ENCODE measurements at regions not wholly inside any gene's neighbourhood (a gene's known extent, or its start where the extent isn't known, plus 50 kb on each side); places are given as distances from the start of the nearest gene placed in this dataset.
"Not testable (repeated sequence)": the region's sequence is repeated elsewhere in the genome, so short reads cannot be mapped to it uniquely, and the experiment has no call there.

- H3K27me3 ChIP-seq (ENCODE audit: control insufficient read depth in 1 of 2, insufficient read depth in 2 of 2, low read length in 2 of 2), result no peaks in the 10 kb centered on the region
- no peak overlapping the region for H3K9ac ChIP-seq (ENCODE audit: low read length)
- no peaks in the 10 kb centered on the region for H3K36me3 ChIP-seq (ENCODE audit: insufficient read depth, low read length)
- peaks cover 8% of the 10 kb centered on the region for H3K4me1 ChIP-seq (ENCODE audit: insufficient read depth, low read length)
- H3K27ac ChIP-seq (ENCODE audit: low read depth, low read length), result no peak overlapping the region
- H3K4me3 ChIP-seq (ENCODE audit: low read depth in 1 of 2, low read length in 2 of 2), result no peak overlapping the region
- H3K9me3 ChIP-seq (ENCODE audit: low read length), result no peaks in the 10 kb centered on the region
Measured at GRCh38 chr1:60821156-60821555, 261.2 kb upstream of the NFIA start.

- Histone ChIP-seq H3K27me3 (ENCODE audit: control insufficient read depth in 1 of 2, insufficient read depth in 2 of 2, low read length in 2 of 2) (no peaks in the 10 kb centered on the region), H3K27ac (ENCODE audit: low read depth, low read length) (no peak overlapping the region)
Measured at GRCh38 chr1:60818969-60819701, 263.2 kb upstream of the NFIA start.

GRCh38 chr1:60813071-60813470 lies 269.3 kb upstream of the NFIA start:
- H3K4me1 ChIP-seq (ENCODE audit: insufficient read depth, low read length), result peaks cover 14% of the 10 kb centered on the region
- no peak overlapping the region for H3K9ac ChIP-seq (ENCODE audit: low read length)
- H3K36me3 ChIP-seq (ENCODE audit: insufficient read depth, low read length), result no peaks in the 10 kb centered on the region
- H3K27me3 ChIP-seq (ENCODE audit: control insufficient read depth in 1 of 2, insufficient read depth in 2 of 2, low read length in 2 of 2), result no peaks in the 10 kb centered on the region
- H3K9me3 ChIP-seq (ENCODE audit: low read length), result no peaks in the 10 kb centered on the region
- no peak overlapping the region for H3K27ac ChIP-seq (ENCODE audit: low read depth, low read length)
- H3K4me3 ChIP-seq (ENCODE audit: low read depth in 1 of 2, low read length in 2 of 2), result no peak overlapping the region

More at GRCh38 chr1:60818969-60819701, 263.2 kb upstream of the NFIA start:
- H3K4me3 ChIP-seq (ENCODE audit: low read depth in 1 of 2, low read length in 2 of 2), result no peak overlapping the region
- no peak overlapping the region for H3K9ac ChIP-seq (ENCODE audit: low read length)
- no peaks in the 10 kb centered on the region for H3K36me3 ChIP-seq (ENCODE audit: insufficient read depth, low read length)
- no peaks in the 10 kb centered on the region for H3K4me1 ChIP-seq (ENCODE audit: insufficient read depth, low read length)
- no peaks in the 10 kb centered on the region for H3K9me3 ChIP-seq (ENCODE audit: low read length)

- peaks cover 8% of the 10 kb centered on the region for H3K9me3 ChIP-seq (ENCODE audit: low read length)
- H3K4me3 ChIP-seq (ENCODE audit: low read depth in 1 of 2, low read length in 2 of 2), result no peak overlapping the region
- H3K36me3 ChIP-seq (ENCODE audit: insufficient read depth, low read length), result no peaks in the 10 kb centered on the region
- H3K9ac ChIP-seq (ENCODE audit: low read length), result no peak overlapping the region
- no peaks in the 10 kb centered on the region for H3K27me3 ChIP-seq (ENCODE audit: control insufficient read depth in 1 of 2, insufficient read depth in 2 of 2, low read length in 2 of 2)
- no peak overlapping the region for H3K27ac ChIP-seq (ENCODE audit: low read depth, low read length)
- H3K4me1 ChIP-seq (ENCODE audit: insufficient read depth, low read length), result peaks cover 14% of the 10 kb centered on the region
Measured at GRCh38 chr1:60809204-60809980, 273.0 kb upstream of the NFIA start.

- Histone ChIP-seq H3K27me3 (ENCODE audit: control insufficient read depth in 1 of 2, insufficient read depth in 2 of 2, low read length in 2 of 2) (no peaks in the 10 kb centered on the region), H3K4me3 (ENCODE audit: low read depth in 1 of 2, low read length in 2 of 2) (no peak overlapping the region), H3K27ac (ENCODE audit: low read depth, low read length) (no peak overlapping the region)
Measured at GRCh38 chr1:60808676-60809075, 273.7 kb upstream of the NFIA start.

GRCh38 chr1:60802884-60803283 lies 279.5 kb upstream of the NFIA start:
- H3K27me3 ChIP-seq (ENCODE audit: control insufficient read depth in 1 of 2, insufficient read depth in 2 of 2, low read length in 2 of 2), result no peaks in the 10 kb centered on the region
- H3K4me1 ChIP-seq (ENCODE audit: insufficient read depth, low read length), result no peaks in the 10 kb centered on the region
- H3K36me3 ChIP-seq (ENCODE audit: insufficient read depth, low read length), result no peaks in the 10 kb centered on the region
- no peak overlapping the region for H3K9ac ChIP-seq (ENCODE audit: low read length)
- no peak overlapping the region for H3K27ac ChIP-seq (ENCODE audit: low read depth, low read length)
- H3K4me3 ChIP-seq (ENCODE audit: low read depth in 1 of 2, low read length in 2 of 2), result no peak overlapping the region
- peaks cover 8% of the 10 kb centered on the region for H3K9me3 ChIP-seq (ENCODE audit: low read length)

More at GRCh38 chr1:60808676-60809075, 273.7 kb upstream of the NFIA start:
- H3K4me1 ChIP-seq (ENCODE audit: insufficient read depth, low read length), result peaks cover 14% of the 10 kb centered on the region
- H3K9me3 ChIP-seq (ENCODE audit: low read length), result peaks cover 8% of the 10 kb centered on the region
- no peaks in the 10 kb centered on the region for H3K36me3 ChIP-seq (ENCODE audit: insufficient read depth, low read length)
- H3K9ac ChIP-seq (ENCODE audit: low read length), result no peak overlapping the region

- H3K9me3 ChIP-seq (ENCODE audit: low read length), result no peaks in the 10 kb centered on the region
- no peak overlapping the region for H3K4me3 ChIP-seq (ENCODE audit: low read depth in 1 of 2, low read length in 2 of 2)
Measured at GRCh38 chr1:60797351-60797750, 285.0 kb upstream of the NFIA start.

GRCh38 chr1:60791226-60791625 lies 291.1 kb upstream of the NFIA start:
- Histone ChIP-seq H3K9ac (ENCODE audit: low read length) (no peak overlapping the region), H3K27me3 (ENCODE audit: control insufficient read depth in 1 of 2, insufficient read depth in 2 of 2, low read length in 2 of 2) (no peaks in the 10 kb centered on the region), H3K9me3 (ENCODE audit: low read length) (no peaks in the 10 kb centered on the region), H3K36me3 (ENCODE audit: insufficient read depth, low read length) (no peaks in the 10 kb centered on the region), H3K4me3 (ENCODE audit: low read depth in 1 of 2, low read length in 2 of 2) (no peak overlapping the region), H3K4me1 (ENCODE audit: insufficient read depth, low read length) (no peaks in the 10 kb centered on the region), H3K27ac (ENCODE audit: low read depth, low read length) (no peak overlapping the region)

More at GRCh38 chr1:60797351-60797750, 285.0 kb upstream of the NFIA start:
- Histone ChIP-seq H3K9ac (ENCODE audit: low read length) (no peak overlapping the region), H3K27me3 (ENCODE audit: control insufficient read depth in 1 of 2, insufficient read depth in 2 of 2, low read length in 2 of 2) (no peaks in the 10 kb centered on the region), H3K4me1 (ENCODE audit: insufficient read depth, low read length) (no peaks in the 10 kb centered on the region), H3K36me3 (ENCODE audit: insufficient read depth, low read length) (no peaks in the 10 kb centered on the region), H3K27ac (ENCODE audit: low read depth, low read length) (no peak overlapping the region)

GRCh38 chr1:60773099-60773498 lies 309.3 kb upstream of the NFIA start:
- H3K4me1 ChIP-seq (ENCODE audit: insufficient read depth, low read length); H3K9me3 ChIP-seq (ENCODE audit: low read length); H3K27ac ChIP-seq (ENCODE audit: low read depth, low read length); H3K27me3 ChIP-seq (ENCODE audit: control insufficient read depth in 1 of 2, insufficient read depth in 2 of 2, low read length in 2 of 2); H3K9ac ChIP-seq (ENCODE audit: low read length); H3K36me3 ChIP-seq (ENCODE audit: insufficient read depth, low read length); H3K4me3 ChIP-seq (ENCODE audit: low read depth in 1 of 2, low read length in 2 of 2): not testable (repeated sequence)

- H3K4me3 ChIP-seq (ENCODE audit: low read depth in 1 of 2, low read length in 2 of 2), result no peak overlapping the region
- H3K4me1 ChIP-seq (ENCODE audit: insufficient read depth, low read length), result no peaks in the 10 kb centered on the region
- H3K9me3 ChIP-seq (ENCODE audit: low read length), result no peaks in the 10 kb centered on the region
- H3K9ac ChIP-seq (ENCODE audit: low read length), result no peak overlapping the region
- H3K27ac ChIP-seq (ENCODE audit: low read depth, low read length), result no peak overlapping the region
- H3K36me3 ChIP-seq (ENCODE audit: insufficient read depth, low read length), result no peaks in the 10 kb centered on the region
- no peaks in the 10 kb centered on the region for H3K27me3 ChIP-seq (ENCODE audit: control insufficient read depth in 1 of 2, insufficient read depth in 2 of 2, low read length in 2 of 2)
Measured at GRCh38 chr1:60769082-60769481, 313.3 kb upstream of the NFIA start.

GRCh38 chr1:60765204-60765603 lies 317.2 kb upstream of the NFIA start:
- no peaks in the 10 kb centered on the region for H3K27me3 ChIP-seq (ENCODE audit: control insufficient read depth in 1 of 2, insufficient read depth in 2 of 2, low read length in 2 of 2)
- H3K4me1 ChIP-seq (ENCODE audit: insufficient read depth, low read length), result no peaks in the 10 kb centered on the region
- H3K36me3 ChIP-seq (ENCODE audit: insufficient read depth, low read length), result no peaks in the 10 kb centered on the region
- no peak overlapping the region for H3K9ac ChIP-seq (ENCODE audit: low read length)
- no peak overlapping the region for H3K4me3 ChIP-seq (ENCODE audit: low read depth in 1 of 2, low read length in 2 of 2)
- H3K9me3 ChIP-seq (ENCODE audit: low read length), result no peaks in the 10 kb centered on the region
- no peak overlapping the region for H3K27ac ChIP-seq (ENCODE audit: low read depth, low read length)
